ENCODE measurements at regions not wholly inside any gene's neighbourhood (a gene's known extent, or its start where the extent isn't known, plus 50 kb on each side); places are given as distances from the start of the nearest gene placed in this dataset.

GRCh38 chr11:29707924-29708323 lies 308.9 kb downstream of the KCNA4 start:
- no peak for TF ChIP-seq CTCF (IDR thresholded peaks at IDR 0.05; ENCODE audit: insufficient read depth, low read length)
- no peak overlapping the region for H3K4me3 ChIP-seq (ENCODE audit: low read depth, low read length)
- no peak for DNase-seq (ENCODE audit: low read depth)

- TF ChIP-seq CTCF (IDR thresholded peaks at IDR 0.05; ENCODE audit: insufficient read depth, low read length), result no peak
- no peak for DNase-seq (ENCODE audit: low read depth)
- H3K4me3 ChIP-seq (ENCODE audit: low read depth, low read length), result no peak overlapping the region
Measured at GRCh38 chr11:29685361-29685760, 331.5 kb downstream of the KCNA4 start.

GRCh38 chr11:29682856-29683255 lies 334.0 kb downstream of the KCNA4 start:
- TF ChIP-seq CTCF (IDR thresholded peaks at IDR 0.05; ENCODE audit: insufficient read depth, low read length), result no peak
- H3K4me3 ChIP-seq (ENCODE audit: low read depth, low read length), result no peak overlapping the region
- no peak for DNase-seq (ENCODE audit: low read depth)

- H3K4me3 ChIP-seq (ENCODE audit: low read depth, low read length), result no peak overlapping the region
- no peak for TF ChIP-seq CTCF (IDR thresholded peaks at IDR 0.05; ENCODE audit: insufficient read depth, low read length)
- no peak for DNase-seq (ENCODE audit: low read depth)
Measured at GRCh38 chr11:29679996-29680395, 336.8 kb downstream of the KCNA4 start.

- TF ChIP-seq CTCF (IDR thresholded peaks at IDR 0.05; ENCODE audit: insufficient read depth, low read length), result no peak
- H3K4me3 ChIP-seq (ENCODE audit: low read depth, low read length), result no peak overlapping the region
- DNase-seq (ENCODE audit: low read depth), result peak; percentile 4
Measured at GRCh38 chr11:29676993-29677392, 339.8 kb downstream of the KCNA4 start.

GRCh38 chr11:29669310-29669709 lies 347.5 kb downstream of the KCNA4 start:
- no peak for TF ChIP-seq CTCF (IDR thresholded peaks at IDR 0.05; ENCODE audit: insufficient read depth, low read length)
- DNase-seq (ENCODE audit: low read depth), result no peak
- no peak overlapping the region for H3K4me3 ChIP-seq (ENCODE audit: low read depth, low read length)

- TF ChIP-seq CTCF (IDR thresholded peaks at IDR 0.05; ENCODE audit: insufficient read depth, low read length), result no peak
- DNase-seq (ENCODE audit: low read depth), result no peak
- no peak overlapping the region for H3K4me3 ChIP-seq (ENCODE audit: low read depth, low read length)
Measured at GRCh38 chr11:29657709-29658108, 359.1 kb downstream of the KCNA4 start.
